Keratinocyte (primary cell): ENCODE measurements at regions not wholly inside any gene's neighbourhood (a gene's known extent, or its start where the extent isn't known, plus 50 kb on each side); places are given as distances from the start of the nearest gene placed in this dataset.

ENCODE experiments used
- EZH2 ChIP-seq: IDR thresholded peaks from one replicate; pipeline ENCODE4 v1.6.1; 2012; ENCODE audit warnings: inconsistent platforms, mild to moderate bottlenecking, low read length, moderate library complexity
- TF ChIP-seq, protein P1 (sequence below), 3 experiments: IDR thresholded peaks in 1 of 3; conservative IDR thresholded peaks in 1 of 3; optimal IDR thresholded peaks in 1 of 3; 2 replicates in 2 of 3; 3 replicates in 1 of 3; pipeline versions ENCODE3 to v1.5.1; 2011; ENCODE audit warnings: low read length in 3 of 3, mild to moderate bottlenecking in 3 of 3, moderate library complexity in 2 of 3, control low read depth in 1 of 3, inconsistent platforms in 1 of 3; ENCODE audit not compliant: insufficient read depth in 2 of 3; ENCODE audit errors: extremely low read depth in 1 of 3

DNA sequence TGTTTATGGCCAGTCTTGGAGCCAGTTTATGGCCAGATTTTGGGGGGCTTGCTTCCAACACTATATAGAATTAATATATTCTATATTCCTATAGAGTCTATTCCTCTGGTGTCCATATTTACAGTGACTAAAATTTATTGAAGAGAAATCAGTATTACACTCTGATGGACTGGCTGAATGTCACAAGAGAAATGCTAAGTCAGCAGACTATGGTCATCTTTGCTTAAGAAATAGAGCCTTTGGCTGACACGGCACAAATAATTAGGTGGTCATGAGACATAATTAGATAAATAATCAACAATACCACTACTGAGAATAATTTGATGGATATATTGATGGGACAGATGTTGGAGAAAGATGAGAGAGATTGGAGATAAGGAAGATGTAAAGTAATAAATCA lies 272.9 kb downstream of the SLITRK5 start:
- TF ChIP-seq EZH2, result no peak
- TF ChIP-seq, protein P1, sequence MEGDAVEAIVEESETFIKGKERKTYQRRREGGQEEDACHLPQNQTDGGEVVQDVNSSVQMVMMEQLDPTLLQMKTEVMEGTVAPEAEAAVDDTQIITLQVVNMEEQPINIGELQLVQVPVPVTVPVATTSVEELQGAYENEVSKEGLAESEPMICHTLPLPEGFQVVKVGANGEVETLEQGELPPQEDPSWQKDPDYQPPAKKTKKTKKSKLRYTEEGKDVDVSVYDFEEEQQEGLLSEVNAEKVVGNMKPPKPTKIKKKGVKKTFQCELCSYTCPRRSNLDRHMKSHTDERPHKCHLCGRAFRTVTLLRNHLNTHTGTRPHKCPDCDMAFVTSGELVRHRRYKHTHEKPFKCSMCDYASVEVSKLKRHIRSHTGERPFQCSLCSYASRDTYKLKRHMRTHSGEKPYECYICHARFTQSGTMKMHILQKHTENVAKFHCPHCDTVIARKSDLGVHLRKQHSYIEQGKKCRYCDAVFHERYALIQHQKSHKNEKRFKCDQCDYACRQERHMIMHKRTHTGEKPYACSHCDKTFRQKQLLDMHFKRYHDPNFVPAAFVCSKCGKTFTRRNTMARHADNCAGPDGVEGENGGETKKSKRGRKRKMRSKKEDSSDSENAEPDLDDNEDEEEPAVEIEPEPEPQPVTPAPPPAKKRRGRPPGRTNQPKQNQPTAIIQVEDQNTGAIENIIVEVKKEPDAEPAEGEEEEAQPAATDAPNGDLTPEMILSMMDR (optimal IDR thresholded peaks at IDR 0.05 in 1 of 3, IDR thresholded peaks at IDR 0.05 in 1 of 3, conservative IDR thresholded peaks at IDR 0.05 in 1 of 3; ENCODE audit: extremely low read depth in 1 of 3, insufficient read depth in 2 of 3, low read length in 3 of 3), result no peak
